ENCODE measurements at regions not wholly inside any gene's neighbourhood (a gene's known extent, or its start where the extent isn't known, plus 50 kb on each side); places are given as distances from the start of the nearest gene placed in this dataset.

- TF ChIP-seq POLR2AphosphoS5 (IDR thresholded peaks at IDR 0.05; ENCODE audit: low read depth, low read length): no peak
- TF ChIP-seq PAX5 (IDR thresholded peaks at IDR 0.05; ENCODE audit: insufficient read depth, low read length, severe bottlenecking): no peak
- no peak for TF ChIP-seq POLR2A (IDR thresholded peaks at IDR 0.05; ENCODE audit: low read depth, low read length)
Observed at GRCh38 chr9:135328485-135329417, 150.8 kb upstream of the PPP1R26 start.
